Prostate gland (tissue), 2 donors: ENCODE measurements at regions not wholly inside any gene's neighbourhood (a gene's known extent, or its start where the extent isn't known, plus 50 kb on each side); places are given as distances from the start of the nearest gene placed in this dataset.

ENCODE experiments used
- DNase-seq: peaks from one replicate; pipeline ENCODE4 v3.0.0-alpha.2; 2019; ENCODE audit warnings: low spot score
- H3K27ac ChIP-seq, 2 donors: fragments of 200-600 bp; sonication (generic); 2 replicates each; pipeline ENCODE4 v1.5.1; 2017 to 2019
- H3K27me3 ChIP-seq: fragments of 200-600 bp; sonication (generic); replicated peaks from 2 replicates; pipeline ENCODE4 v1.5.1; 2019; ENCODE audit not compliant: insufficient read depth
- H3K36me3 ChIP-seq, 2 donors: fragments of 200-600 bp; sonication (generic); 1 replicate in 1 of 2; 2 replicates in 1 of 2; pipeline versions ENCODE4 v1.5.1 to v1.8.1; 2017 to 2019
- H3K4me1 ChIP-seq: fragments of 200-600 bp; sonication (generic); replicated peaks from 2 replicates; pipeline ENCODE4 v1.5.1; 2019
- H3K4me3 ChIP-seq, 2 donors: fragments of 200-600 bp; sonication (generic); 2 replicates each; pipeline ENCODE4 v1.5.1; 2017 to 2019
- H3K9me3 ChIP-seq: fragments of 200-600 bp; sonication (generic); 2 replicates; pipeline ENCODE4 v1.5.1; 2017
- POLR2A ChIP-seq: fragments of 450-650 bp; IDR thresholded peaks from one replicate; pipeline ENCODE4 v1.6.1; 2016; ENCODE audit warnings: antibody characterized with exemption, mild to moderate bottlenecking
- POLR2AphosphoS5 ChIP-seq: sonication (generic); formaldehyde crosslinking; IDR thresholded peaks from one replicate; pipeline ENCODE4 v1.6.1; 2017; ENCODE audit warnings: antibody characterized with exemption
- WGBS: methylation state at CpG from one replicate; pipeline ENCODE4 v1.1.5; 2018; 5-methylcytosine and 5-hydroxymethylcytosine counted together
- intact Hi-C: fragments of 100-400 bp; cut with DNase I; formaldehyde crosslinking; loops from one replicate; pipeline ENCODE4 v1.14.2; 2022
- TF ChIP-seq, protein P1 (sequence below), 4 experiments: fragments of 200-600 bp in 2 of 4; fragments of 450-650 bp in 2 of 4; sonication (generic) in 2 of 4; IDR thresholded peaks; 1 replicate in 3 of 4; 2 replicates in 1 of 4; pipeline ENCODE4 v1.5.1; 2016 to 2019; ENCODE audit warnings: antibody characterized with exemption in 4 of 4, mild to moderate bottlenecking in 2 of 4, moderate library complexity in 2 of 4

DNA sequence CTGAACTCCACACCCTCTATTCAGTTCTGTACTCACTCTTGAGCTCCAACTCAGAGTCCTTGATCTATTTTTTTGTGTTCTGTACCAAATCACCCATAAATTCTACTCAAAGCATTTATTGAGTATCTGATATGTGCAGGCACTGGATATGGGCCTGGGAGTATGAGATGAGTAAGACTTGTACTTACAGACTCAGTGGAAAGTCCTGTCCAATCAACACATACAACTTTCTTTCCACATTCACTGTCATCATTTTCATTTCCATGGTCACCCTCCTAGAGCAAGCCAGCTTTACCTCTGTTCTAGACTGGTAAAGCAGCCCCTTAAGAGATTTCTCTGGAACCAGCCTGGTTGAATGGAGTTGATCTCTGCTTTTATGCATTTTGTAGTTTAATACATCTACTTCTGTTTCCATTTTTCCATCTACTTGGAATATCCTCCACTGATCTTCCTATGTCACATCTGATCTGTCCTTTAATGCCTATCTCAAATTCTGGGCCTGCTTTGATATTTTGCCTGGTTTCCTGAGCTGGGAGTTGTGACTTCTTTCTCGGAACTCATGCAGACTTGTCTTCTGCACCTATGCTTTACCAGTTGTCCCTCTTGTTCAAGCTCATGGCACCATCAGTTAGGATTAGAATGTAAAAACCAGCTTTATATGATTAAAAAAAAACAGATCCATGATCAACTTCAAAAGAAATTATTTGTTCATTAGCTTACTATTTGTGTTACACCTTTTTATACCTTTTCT, 96.9 kb upstream of the GLS start:
- H3K36me3 ChIP-seq: no peaks in the 10 kb centered on the region
- H3K27me3 ChIP-seq: no peaks in the 10 kb centered on the region
- WGBS: 97% methylated on average over 1 of the region's 1 CpG
- H3K4me3 ChIP-seq: no peak overlapping the region
- no peaks in the 10 kb centered on the region for H3K4me1 ChIP-seq
- intact Hi-C loops: loop anchor here (5.0 kb wide), 1 partner anchor 244 kb away; no protein-coding TSS in a partner anchor
- no peaks in the 10 kb centered on the region for H3K9me3 ChIP-seq
- DNase-seq: no peak
- H3K27ac ChIP-seq: no peak overlapping the region
- no peak for TF ChIP-seq POLR2AphosphoS5
- no peak for TF ChIP-seq POLR2A
- TF ChIP-seq, protein P1, sequence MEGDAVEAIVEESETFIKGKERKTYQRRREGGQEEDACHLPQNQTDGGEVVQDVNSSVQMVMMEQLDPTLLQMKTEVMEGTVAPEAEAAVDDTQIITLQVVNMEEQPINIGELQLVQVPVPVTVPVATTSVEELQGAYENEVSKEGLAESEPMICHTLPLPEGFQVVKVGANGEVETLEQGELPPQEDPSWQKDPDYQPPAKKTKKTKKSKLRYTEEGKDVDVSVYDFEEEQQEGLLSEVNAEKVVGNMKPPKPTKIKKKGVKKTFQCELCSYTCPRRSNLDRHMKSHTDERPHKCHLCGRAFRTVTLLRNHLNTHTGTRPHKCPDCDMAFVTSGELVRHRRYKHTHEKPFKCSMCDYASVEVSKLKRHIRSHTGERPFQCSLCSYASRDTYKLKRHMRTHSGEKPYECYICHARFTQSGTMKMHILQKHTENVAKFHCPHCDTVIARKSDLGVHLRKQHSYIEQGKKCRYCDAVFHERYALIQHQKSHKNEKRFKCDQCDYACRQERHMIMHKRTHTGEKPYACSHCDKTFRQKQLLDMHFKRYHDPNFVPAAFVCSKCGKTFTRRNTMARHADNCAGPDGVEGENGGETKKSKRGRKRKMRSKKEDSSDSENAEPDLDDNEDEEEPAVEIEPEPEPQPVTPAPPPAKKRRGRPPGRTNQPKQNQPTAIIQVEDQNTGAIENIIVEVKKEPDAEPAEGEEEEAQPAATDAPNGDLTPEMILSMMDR (IDR thresholded peaks at IDR 0.05): no peak

DNA sequence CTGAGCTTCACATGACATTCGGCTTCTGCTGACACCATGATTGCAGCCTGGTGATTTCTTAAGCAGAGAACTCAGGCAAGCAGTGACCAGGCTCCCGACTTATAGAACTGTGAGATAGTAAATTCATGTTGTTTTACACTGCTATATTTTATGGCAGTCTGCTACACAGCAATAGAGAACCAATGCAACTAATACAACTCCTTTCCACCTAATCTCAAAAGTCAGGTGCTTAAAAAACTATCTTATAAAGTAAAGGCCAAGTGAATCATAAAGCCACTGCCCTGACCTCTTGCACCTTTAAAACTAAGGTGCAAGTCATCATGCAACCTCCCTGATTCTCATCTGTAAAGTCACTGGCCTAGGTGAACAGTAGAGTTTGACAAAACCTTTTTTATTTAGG, 95.3 kb upstream of the GLS start:
- no peak for DNase-seq
- Histone ChIP-seq H3K27ac (no peak overlapping the region), H3K36me3 (no peaks in the 10 kb centered on the region), H3K4me1 (no peaks in the 10 kb centered on the region), H3K4me3 (no peak overlapping the region), H3K27me3 (no peaks in the 10 kb centered on the region), H3K9me3 (no peaks in the 10 kb centered on the region)
- 100% methylated on average over 2 of the region's 2 CpGs for WGBS
- intact Hi-C loops: no loop called here
- TF ChIP-seq POLR2AphosphoS5 (no peak), POLR2A (no peak)
- TF ChIP-seq, protein P1 (IDR thresholded peaks at IDR 0.05): no peak

GRCh38 chr2:190786404-190787166, 94.0 kb upstream of the GLS start:
- no peaks in the 10 kb centered on the region for H3K27me3 ChIP-seq
- H3K4me1 ChIP-seq: no peaks in the 10 kb centered on the region
- no peak for TF ChIP-seq POLR2AphosphoS5
- TF ChIP-seq, protein P1 (IDR thresholded peaks at IDR 0.05): no peak
- TF ChIP-seq POLR2A: no peak
- DNase-seq: peak; percentile 20
- no peaks in the 10 kb centered on the region for H3K36me3 ChIP-seq
- intact Hi-C loops: no loop called here
- H3K9me3 ChIP-seq: no peaks in the 10 kb centered on the region
- no peak overlapping the region for H3K27ac ChIP-seq
- no peak overlapping the region for H3K4me3 ChIP-seq
- 13% methylated on average over 4 of the region's 4 CpGs for WGBS

GRCh38 chr2:190787743-190788235, 92.8 kb upstream of the GLS start:
- no peak for DNase-seq
- Histone ChIP-seq H3K4me3 (no peak overlapping the region), H3K36me3 (no peaks in the 10 kb centered on the region), H3K27me3 (no peaks in the 10 kb centered on the region), H3K9me3 (no peaks in the 10 kb centered on the region), H3K27ac (no peak overlapping the region), H3K4me1 (no peaks in the 10 kb centered on the region)
- 88% methylated on average over 3 of the region's 3 CpGs for WGBS
- intact Hi-C loops: no loop called here
- no peak for TF ChIP-seq POLR2A
- TF ChIP-seq, protein P1 (IDR thresholded peaks at IDR 0.05): no peak
- no peak for TF ChIP-seq POLR2AphosphoS5
